Smooth muscle cell of the brain vasculature (primary cell): ENCODE measurements at regions not wholly inside any gene's neighbourhood (a gene's known extent, or its start where the extent isn't known, plus 50 kb on each side); places are given as distances from the start of the nearest gene placed in this dataset.

ENCODE experiments used
- DNase-seq: peaks from one replicate; pipeline ENCODE4 v3.0.0-alpha.2; 2012; ENCODE audit warnings: low read depth, low spot score

- no peak for DNase-seq
Measured at GRCh38 chr2:75389271-75389670, 171.5 kb downstream of the EVA1A start.

- DNase-seq, result no peak
Measured at GRCh38 chr2:75381032-75381431, 179.7 kb downstream of the EVA1A start.

- no peak for DNase-seq
Measured at GRCh38 chr2:75379476-75380210, 180.3 kb upstream of the TACR1 start.

- DNase-seq, result no peak
Measured at GRCh38 chr2:75375646-75376582, 176.6 kb upstream of the TACR1 start.

- DNase-seq, result peak; percentile 1
Measured at GRCh38 chr2:75374414-75374957, 175.2 kb upstream of the TACR1 start.

- DNase-seq, result no peak
Measured at GRCh38 chr2:75367401-75367800, 168.1 kb upstream of the TACR1 start.

GRCh38 chr2:75361486-75361885 lies 162.2 kb upstream of the TACR1 start:
- no peak for DNase-seq

- DNase-seq, result no peak
Measured at GRCh38 chr2:75360945-75361344, 161.6 kb upstream of the TACR1 start.

GRCh38 chr2:75356865-75357264 lies 157.5 kb upstream of the TACR1 start:
- DNase-seq, result no peak

GRCh38 chr2:75353131-75353530 lies 153.8 kb upstream of the TACR1 start:
- DNase-seq, result no peak

GRCh38 chr2:75348307-75348706 lies 149.0 kb upstream of the TACR1 start:
- no peak for DNase-seq

- DNase-seq, result no peak
Measured at GRCh38 chr2:75344146-75344545, 144.8 kb upstream of the TACR1 start.

- DNase-seq, result no peak
Measured at GRCh38 chr2:75342504-75343175, 143.3 kb upstream of the TACR1 start.

- DNase-seq, result no peak
Measured at GRCh38 chr2:75340560-75340959, 141.2 kb upstream of the TACR1 start.

- DNase-seq, result no peak
Measured at GRCh38 chr2:75338461-75338860, 139.1 kb upstream of the TACR1 start.

GRCh38 chr2:75337619-75338018 lies 138.3 kb upstream of the TACR1 start:
- DNase-seq, result no peak

GRCh38 chr2:75337016-75337415 lies 137.7 kb upstream of the TACR1 start:
- DNase-seq, result no peak

- no peak for DNase-seq
Measured at GRCh38 chr2:75336451-75336850, 137.1 kb upstream of the TACR1 start.

- no peak for DNase-seq
Measured at GRCh38 chr2:75334076-75334475, 134.8 kb upstream of the TACR1 start.

- no peak for DNase-seq
Measured at GRCh38 chr2:75333646-75334045, 134.3 kb upstream of the TACR1 start.

- DNase-seq, result no peak
Measured at GRCh38 chr2:75328156-75328555, 128.8 kb upstream of the TACR1 start.

- DNase-seq, result no peak
Measured at GRCh38 chr2:75327334-75327733, 128.0 kb upstream of the TACR1 start.
